HEK293T (cell line): ENCODE measurements at regions not wholly inside any gene's neighbourhood (a gene's known extent, or its start where the extent isn't known, plus 50 kb on each side); places are given as distances from the start of the nearest gene placed in this dataset.
"Not testable (repeated sequence)": the region's sequence is repeated elsewhere in the genome, so short reads cannot be mapped to it uniquely, and the experiment has no call there.

ENCODE experiments used
- CTCF ChIA-PET: fragments of 350-600 bp; formaldehyde crosslinking; extraction: SDS; loops from one replicate; lab custom pipeline; 2021; ENCODE audit warnings: antibody characterized with exemption, inconsistent platforms; lab: Yijun Ruan, JAX
- POLR2A ChIA-PET: fragments of 350-600 bp; formaldehyde crosslinking; extraction: SDS; loops from one replicate; lab custom pipeline; 2020; ENCODE audit warnings: antibody characterized with exemption, inconsistent platforms; lab: Yijun Ruan, JAX
- DNase-seq: peaks from one replicate; pipeline ENCODE4 v3.0.0; 2012; ENCODE audit warnings: mixed read lengths; ENCODE audit errors: extremely low spot score
- ARNT ChIP-seq: fragments of 450-650 bp; IDR thresholded peaks from 2 replicates; pipeline ENCODE4 v1.6.1; 2017; ENCODE audit warnings: mild to moderate bottlenecking
- BHLHE40 ChIP-seq: fragments of 450-650 bp; IDR thresholded peaks from 2 replicates; pipeline ENCODE4 v1.6.1; 2016; ENCODE audit warnings: mild to moderate bottlenecking, moderate library complexity, borderline replicate concordance
- CTBP1 ChIP-seq: fragments of 450-650 bp; IDR thresholded peaks from 2 replicates; pipeline ENCODE4 v1.6.1; 2016; ENCODE audit warnings: borderline replicate concordance
- ELF4 ChIP-seq: fragments of 450-650 bp; IDR thresholded peaks from 2 replicates; pipeline ENCODE4 v1.6.1; 2017; ENCODE audit warnings: antibody characterized with exemption
- FOXA1 ChIP-seq: fragments of 450-650 bp; IDR thresholded peaks from 2 replicates; pipeline ENCODE4 v1.6.1; 2016; ENCODE audit warnings: mild to moderate bottlenecking
- FOXK2 ChIP-seq: fragments of 450-650 bp; IDR thresholded peaks from 2 replicates; pipeline ENCODE4 v1.6.1; 2016; ENCODE audit warnings: mild to moderate bottlenecking
- FOXM1 ChIP-seq: fragments of 450-650 bp; IDR thresholded peaks from 2 replicates; pipeline ENCODE4 v1.6.1; 2017; ENCODE audit warnings: mild to moderate bottlenecking, borderline replicate concordance
- HDGF ChIP-seq: fragments of 450-650 bp; IDR thresholded peaks from 2 replicates; pipeline ENCODE4 v1.6.1; 2017; ENCODE audit warnings: antibody characterized with exemption, borderline replicate concordance
- L3MBTL2 ChIP-seq: fragments of 450-650 bp; conservative IDR thresholded peaks from 2 replicates; pipeline ENCODE4 v1.6.1; 2016; ENCODE audit warnings: mild to moderate bottlenecking
- LEF1 ChIP-seq: fragments of 450-650 bp; IDR thresholded peaks from 2 replicates; pipeline ENCODE4 v1.6.1; 2017; ENCODE audit warnings: mild to moderate bottlenecking, borderline replicate concordance
- NFRKB ChIP-seq: fragments of 450-650 bp; IDR thresholded peaks from 2 replicates; pipeline ENCODE4 v1.6.1; 2016; ENCODE audit warnings: mild to moderate bottlenecking, moderate library complexity
- SP1 ChIP-seq: fragments of 450-650 bp; IDR thresholded peaks from 2 replicates; pipeline ENCODE4 v1.6.1; 2017
- SUZ12 ChIP-seq: fragments of 450-650 bp; IDR thresholded peaks from 2 replicates; pipeline ENCODE4 v1.6.1; 2016; ENCODE audit warnings: mild to moderate bottlenecking
- TARDBP ChIP-seq: fragments of 450-650 bp; IDR thresholded peaks from 2 replicates; pipeline ENCODE4 v1.6.1; 2016
- ZNF384 ChIP-seq: fragments of 450-650 bp; IDR thresholded peaks from 2 replicates; pipeline ENCODE4 v1.6.1; 2016
- TF ChIP-seq, protein P1 (sequence below): fragments of 450-650 bp; IDR thresholded peaks from 2 replicates; pipeline ENCODE4 v1.6.1; 2016

DNA sequence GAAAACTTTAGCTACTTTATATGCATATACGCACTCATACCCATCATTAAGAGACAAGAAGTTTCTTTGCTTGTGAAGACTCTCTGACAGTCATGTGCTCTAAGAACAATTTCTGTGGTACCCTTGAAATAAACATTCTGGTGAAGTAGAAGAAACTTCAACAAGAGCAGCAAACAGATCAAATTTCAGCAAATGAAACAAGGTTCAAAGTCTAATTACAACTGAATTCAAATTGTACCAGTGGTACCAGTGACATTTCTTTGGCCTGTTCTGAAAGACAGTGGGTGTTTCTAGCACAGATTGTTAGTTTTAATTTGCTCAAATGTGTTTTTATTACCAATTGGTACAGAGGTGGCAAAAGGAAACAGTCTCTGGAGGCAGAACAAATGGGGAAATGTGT is 391.0 kb downstream of the CHSY3 start:
- CTCF ChIA-PET: no interaction called here
- DNase-seq: no peak
- TF ChIP-seq HDGF (no peak), TARDBP (no peak), ELF4 (no peak), ZNF384 (no peak), SUZ12 (no peak), ARNT (no peak), FOXK2 (no peak), L3MBTL2 (no peak)
- POLR2A ChIA-PET: no interaction called here

DNA sequence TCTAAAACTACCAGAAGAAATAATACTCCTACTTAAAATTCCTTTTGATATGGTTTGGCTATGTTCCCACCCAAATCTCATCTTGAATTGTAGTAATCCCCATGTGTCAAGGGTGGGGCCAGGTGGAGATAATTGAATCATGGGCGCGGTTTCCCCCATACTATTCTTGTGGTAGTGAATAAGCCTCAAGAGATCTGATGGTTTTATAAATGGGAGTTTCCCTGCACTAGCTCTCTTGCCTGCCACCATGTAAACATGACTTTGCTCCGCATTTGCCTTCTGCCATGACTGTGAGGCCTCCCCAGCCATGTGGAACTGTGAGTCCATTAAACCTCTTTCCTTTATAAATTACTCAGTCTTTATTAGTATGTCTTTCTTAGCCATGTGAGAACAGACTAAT is 390.5 kb downstream of the CHSY3 start:
- DNase-seq, CTCF ChIA-PET, POLR2A ChIA-PET: not testable (repeated sequence)

DNA sequence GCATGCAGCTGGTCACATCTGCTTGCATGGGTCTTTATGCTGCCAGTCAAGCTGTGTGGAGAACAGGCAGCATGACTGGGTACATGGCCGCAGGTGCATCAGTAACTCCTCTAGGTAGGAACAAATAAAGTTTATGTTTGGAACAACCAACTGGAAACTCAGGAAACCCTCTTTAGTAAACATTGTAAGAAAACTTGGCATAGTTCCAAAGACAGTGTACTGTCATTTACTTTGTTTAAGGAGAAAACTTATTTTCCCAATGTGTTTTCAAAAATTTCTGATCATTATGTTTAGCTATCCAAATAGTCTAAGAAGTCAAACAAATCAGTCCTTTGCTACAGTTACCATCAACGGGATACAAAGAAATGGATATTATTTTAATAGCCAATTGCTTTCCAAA is 386.0 kb downstream of the CHSY3 start:
- CTCF ChIA-PET: no interaction called here
- no peak for DNase-seq
- POLR2A ChIA-PET: no interaction called here
- TF ChIP-seq ZNF384: no peak
- TF ChIP-seq SP1: no peak
- TF ChIP-seq TARDBP: no peak
- no peak for TF ChIP-seq CTBP1
- no peak for TF ChIP-seq ARNT
- TF ChIP-seq ELF4: no peak
- TF ChIP-seq FOXM1: no peak
- TF ChIP-seq L3MBTL2: no peak
- no peak for TF ChIP-seq FOXK2
- TF ChIP-seq BHLHE40: no peak
- TF ChIP-seq LEF1: no peak
- TF ChIP-seq HDGF: no peak
- no peak for TF ChIP-seq SUZ12

DNA sequence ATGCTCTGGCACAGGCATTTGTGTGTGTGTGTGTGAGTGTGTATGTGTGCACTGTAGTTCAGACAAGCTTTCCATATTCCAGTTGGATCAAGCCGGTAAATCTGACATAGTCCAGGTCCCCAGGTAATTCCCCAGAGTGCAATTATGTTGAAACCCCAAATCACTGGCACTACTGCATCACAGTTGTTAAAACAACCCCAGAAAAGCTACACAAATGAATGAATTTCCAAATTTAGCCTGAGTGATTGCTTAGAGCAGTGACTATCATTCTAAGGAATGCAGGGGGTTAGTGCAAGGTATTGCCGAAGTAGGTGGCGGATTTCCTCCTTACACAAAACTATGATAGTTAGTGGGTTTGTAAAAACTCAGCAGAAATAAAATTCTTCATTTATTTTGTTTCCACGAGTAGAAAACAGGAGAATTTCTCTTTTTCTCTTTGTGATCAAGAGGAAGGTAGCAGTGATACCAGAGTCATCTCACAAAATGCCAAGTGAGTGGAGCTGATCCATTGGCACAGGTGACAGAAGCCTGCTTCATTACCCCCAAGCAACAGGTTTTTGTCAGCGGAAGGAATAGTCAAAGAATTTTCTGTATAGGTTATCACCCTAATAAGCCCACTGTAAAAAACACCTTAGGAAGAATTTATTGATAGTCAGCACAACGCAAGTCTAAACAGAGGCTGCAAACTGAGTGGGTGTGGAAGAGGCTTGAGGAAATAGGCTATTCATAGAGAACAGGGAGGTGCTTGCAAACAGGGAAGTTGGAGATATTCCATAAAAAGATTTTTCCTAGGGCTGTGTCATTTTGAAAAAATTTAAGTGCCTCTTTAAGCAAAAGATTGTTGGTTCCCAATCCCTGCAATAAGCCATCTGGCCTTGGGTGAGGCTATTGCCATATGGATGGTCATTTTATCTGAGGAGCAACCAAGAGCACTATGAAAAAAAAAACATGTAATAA is 385.1 kb downstream of the CHSY3 start:
- CTCF ChIA-PET: no interaction called here
- POLR2A ChIA-PET: no interaction called here
- no peak for DNase-seq
- TF ChIP-seq, protein P1, sequence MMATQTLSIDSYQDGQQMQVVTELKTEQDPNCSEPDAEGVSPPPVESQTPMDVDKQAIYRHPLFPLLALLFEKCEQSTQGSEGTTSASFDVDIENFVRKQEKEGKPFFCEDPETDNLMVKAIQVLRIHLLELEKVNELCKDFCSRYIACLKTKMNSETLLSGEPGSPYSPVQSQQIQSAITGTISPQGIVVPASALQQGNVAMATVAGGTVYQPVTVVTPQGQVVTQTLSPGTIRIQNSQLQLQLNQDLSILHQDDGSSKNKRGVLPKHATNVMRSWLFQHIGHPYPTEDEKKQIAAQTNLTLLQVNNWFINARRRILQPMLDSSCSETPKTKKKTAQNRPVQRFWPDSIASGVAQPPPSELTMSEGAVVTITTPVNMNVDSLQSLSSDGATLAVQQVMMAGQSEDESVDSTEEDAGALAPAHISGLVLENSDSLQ: no peak
- TF ChIP-seq LEF1 (no peak), ZNF384 (no peak), BHLHE40 (no peak), ELF4 (no peak), CTBP1 (no peak), SP1 (no peak), FOXM1 (no peak), HDGF (no peak), ARNT (no peak), FOXK2 (no peak), TARDBP (no peak), FOXA1 (no peak), L3MBTL2 (no peak), SUZ12 (no peak), NFRKB (no peak)

DNA sequence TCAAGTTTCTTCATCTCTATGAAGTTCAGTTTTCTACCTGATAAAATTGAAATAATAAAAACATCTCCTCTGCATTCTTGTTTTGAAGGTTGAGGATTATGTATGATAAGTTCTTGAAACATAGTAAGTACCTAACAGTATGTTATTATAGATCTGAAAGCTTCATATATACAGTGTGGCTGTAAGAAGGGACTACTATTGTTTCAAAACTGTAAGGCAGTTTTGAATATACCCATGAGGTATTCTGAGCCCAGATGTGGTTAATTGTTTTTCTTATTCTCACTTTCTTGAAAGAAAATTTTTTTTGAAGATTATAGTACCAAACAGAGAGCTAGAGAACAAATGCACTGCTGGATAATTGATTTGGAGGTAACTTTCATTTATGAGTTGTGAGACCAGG is 383.2 kb downstream of the CHSY3 start:
- ChIA-PET CTCF (no interaction called here), POLR2A (no interaction called here)

DNA sequence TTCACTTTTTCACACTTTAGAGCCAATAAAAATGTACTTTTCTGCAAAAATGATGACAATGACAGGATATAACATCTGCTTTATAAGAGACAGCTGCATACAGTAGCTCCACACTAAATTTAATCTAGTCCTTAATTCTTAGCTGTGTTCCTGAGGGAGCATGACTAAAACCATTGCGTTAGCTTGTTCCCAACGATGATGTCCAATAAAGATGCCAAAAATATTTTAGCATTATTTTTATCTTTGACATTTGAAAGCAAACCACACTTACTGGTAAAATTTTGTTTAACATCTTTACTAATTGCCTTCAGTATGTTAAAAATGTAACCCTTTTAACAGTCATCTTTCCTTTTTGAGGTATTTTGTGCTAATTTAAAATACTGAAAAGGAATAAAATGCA is 382.7 kb downstream of the CHSY3 start:
- POLR2A ChIA-PET: no interaction called here
- no peak for DNase-seq
- CTCF ChIA-PET: no interaction called here
- TF ChIP-seq NFRKB: no peak
- TF ChIP-seq FOXM1: no peak
- TF ChIP-seq ARNT: no peak
- TF ChIP-seq LEF1: no peak
- TF ChIP-seq ELF4: no peak
- TF ChIP-seq HDGF: no peak
- TF ChIP-seq ZNF384: no peak
- TF ChIP-seq CTBP1: no peak
- no peak for TF ChIP-seq L3MBTL2
- no peak for TF ChIP-seq FOXA1
- no peak for TF ChIP-seq TARDBP
- TF ChIP-seq BHLHE40: no peak
- TF ChIP-seq, protein P1: no peak
- TF ChIP-seq SUZ12: no peak
- TF ChIP-seq FOXK2: no peak
- TF ChIP-seq SP1: no peak

More for the DNA sequence above, 383.2 kb downstream of the CHSY3 start:
- TF ChIP-seq CTBP1: no peak
- no peak for TF ChIP-seq HDGF
- TF ChIP-seq BHLHE40: no peak
- TF ChIP-seq ARNT: no peak
- no peak for TF ChIP-seq ELF4
- TF ChIP-seq NFRKB: no peak
- no peak for TF ChIP-seq L3MBTL2
- no peak for TF ChIP-seq FOXK2
- TF ChIP-seq SP1: no peak
- DNase-seq: no peak

DNA sequence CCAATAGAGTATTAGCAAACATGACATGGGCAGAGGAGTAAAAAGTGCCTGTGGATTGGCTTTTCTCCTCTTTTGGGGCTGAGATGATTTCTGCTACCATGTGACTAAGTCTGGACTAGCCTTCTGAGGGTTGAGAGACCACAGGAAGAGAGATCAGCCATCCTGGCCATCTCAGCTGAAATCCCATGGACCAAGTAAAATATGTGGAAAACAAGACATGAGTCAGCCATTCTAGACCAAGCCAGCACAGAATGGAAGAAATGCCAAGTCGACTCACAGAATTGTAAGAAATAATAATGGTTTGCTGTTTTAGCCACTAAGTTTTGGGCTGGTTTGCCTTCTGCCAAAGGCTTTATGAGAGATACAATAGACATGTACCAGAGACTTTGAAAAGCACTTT is 377.8 kb downstream of the CHSY3 start:
- DNase-seq: no peak

More for the DNA sequence above, 377.8 kb downstream of the CHSY3 start:
- CTCF ChIA-PET: no interaction called here
- POLR2A ChIA-PET: no interaction called here
- TF ChIP-seq SP1 (no peak), BHLHE40 (no peak), ARNT (no peak)
